ENCODE measurements at regions not wholly inside any gene's neighbourhood (a gene's known extent, or its start where the extent isn't known, plus 50 kb on each side); places are given as distances from the start of the nearest gene placed in this dataset.

GRCh38 chr6:15926256-15926655, 202.6 kb upstream of the MYLIP start:
- ChIA-PET POLR2A (no interaction called here), CTCF (no interaction called here)
- H3K4me3 ChIP-seq (ENCODE audit: low read depth, low read length) = no peak overlapping the region
- no peak for DNase-seq (ENCODE audit: low read depth, low spot score)
- TF ChIP-seq, protein P1, sequence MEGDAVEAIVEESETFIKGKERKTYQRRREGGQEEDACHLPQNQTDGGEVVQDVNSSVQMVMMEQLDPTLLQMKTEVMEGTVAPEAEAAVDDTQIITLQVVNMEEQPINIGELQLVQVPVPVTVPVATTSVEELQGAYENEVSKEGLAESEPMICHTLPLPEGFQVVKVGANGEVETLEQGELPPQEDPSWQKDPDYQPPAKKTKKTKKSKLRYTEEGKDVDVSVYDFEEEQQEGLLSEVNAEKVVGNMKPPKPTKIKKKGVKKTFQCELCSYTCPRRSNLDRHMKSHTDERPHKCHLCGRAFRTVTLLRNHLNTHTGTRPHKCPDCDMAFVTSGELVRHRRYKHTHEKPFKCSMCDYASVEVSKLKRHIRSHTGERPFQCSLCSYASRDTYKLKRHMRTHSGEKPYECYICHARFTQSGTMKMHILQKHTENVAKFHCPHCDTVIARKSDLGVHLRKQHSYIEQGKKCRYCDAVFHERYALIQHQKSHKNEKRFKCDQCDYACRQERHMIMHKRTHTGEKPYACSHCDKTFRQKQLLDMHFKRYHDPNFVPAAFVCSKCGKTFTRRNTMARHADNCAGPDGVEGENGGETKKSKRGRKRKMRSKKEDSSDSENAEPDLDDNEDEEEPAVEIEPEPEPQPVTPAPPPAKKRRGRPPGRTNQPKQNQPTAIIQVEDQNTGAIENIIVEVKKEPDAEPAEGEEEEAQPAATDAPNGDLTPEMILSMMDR (IDR thresholded peaks at IDR 0.05; ENCODE audit: insufficient read depth, low read length, missing control alignments) = no peak

DNA sequence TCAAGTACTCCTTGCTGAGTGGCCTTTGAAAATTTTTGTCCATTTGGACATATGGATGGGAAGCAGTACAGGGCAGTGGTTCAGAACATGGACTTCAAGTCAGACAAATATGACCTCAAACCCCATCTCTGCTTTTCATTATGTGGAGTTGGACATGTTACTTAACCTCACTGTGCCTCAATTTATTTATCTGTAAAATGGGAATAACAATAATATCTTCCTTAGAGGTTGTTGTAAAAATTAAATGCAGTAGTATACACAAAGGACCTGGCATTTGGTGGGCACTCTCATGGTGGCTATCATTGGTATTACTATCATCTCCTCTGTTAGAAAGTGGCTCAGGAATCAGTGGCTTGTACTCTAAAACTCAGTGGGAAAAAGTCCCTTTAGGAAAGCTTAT, 204.0 kb upstream of the MYLIP start:
- TF ChIP-seq, protein P1 (IDR thresholded peaks at IDR 0.05; ENCODE audit: insufficient read depth, low read length, missing control alignments) = no peak
- POLR2A ChIA-PET = no interaction called here
- CTCF ChIA-PET = no interaction called here
- no peak overlapping the region for H3K4me3 ChIP-seq (ENCODE audit: low read depth, low read length)
- DNase-seq (ENCODE audit: low read depth, low spot score) = no peak

- H3K4me3 ChIP-seq (ENCODE audit: low read depth, low read length) = no peak overlapping the region
- ChIA-PET POLR2A (no interaction called here), CTCF (no interaction called here)
- peak; percentile 75 for DNase-seq (ENCODE audit: low read depth, low spot score)
- TF ChIP-seq, protein P1 (IDR thresholded peaks at IDR 0.05; ENCODE audit: insufficient read depth, low read length, missing control alignments) = no peak
Observed at GRCh38 chr6:15922510-15923250, 206.2 kb upstream of the MYLIP start.

GRCh38 chr6:15921243-15921642, 207.6 kb upstream of the MYLIP start:
- no peak for DNase-seq (ENCODE audit: low read depth, low spot score)
- TF ChIP-seq, protein P1 (IDR thresholded peaks at IDR 0.05; ENCODE audit: insufficient read depth, low read length, missing control alignments) = no peak
- H3K4me3 ChIP-seq (ENCODE audit: low read depth, low read length) = no peak overlapping the region
- POLR2A ChIA-PET = no interaction called here
- CTCF ChIA-PET = no interaction called here

DNA sequence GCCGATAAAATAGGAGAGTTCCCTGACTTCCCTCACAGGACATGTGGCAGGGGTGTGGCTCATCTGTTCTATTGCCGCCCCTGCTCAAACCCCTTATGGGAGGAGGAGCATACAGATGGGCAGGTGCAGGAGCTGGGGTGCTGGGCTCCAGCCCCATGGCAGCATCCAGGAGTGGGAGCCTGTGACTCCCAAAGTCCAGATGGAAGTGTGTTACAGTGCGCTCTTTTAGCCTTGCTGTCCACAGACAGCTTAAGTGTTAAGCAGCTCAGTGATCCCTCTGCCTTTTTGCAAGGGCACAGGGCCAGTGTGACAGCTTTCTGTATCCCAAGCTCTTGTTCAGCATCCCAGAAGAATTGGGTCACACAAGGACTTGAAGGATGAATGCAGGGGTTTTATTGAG, 212.3 kb upstream of the MYLIP start:
- TF ChIP-seq, protein P1 (IDR thresholded peaks at IDR 0.05; ENCODE audit: insufficient read depth, low read length, missing control alignments) = no peak
- DNase-seq (ENCODE audit: low read depth, low spot score) = no peak
- POLR2A ChIA-PET = no interaction called here
- CTCF ChIA-PET = no interaction called here
- H3K4me3 ChIP-seq (ENCODE audit: low read depth, low read length) = no peak overlapping the region

DNA sequence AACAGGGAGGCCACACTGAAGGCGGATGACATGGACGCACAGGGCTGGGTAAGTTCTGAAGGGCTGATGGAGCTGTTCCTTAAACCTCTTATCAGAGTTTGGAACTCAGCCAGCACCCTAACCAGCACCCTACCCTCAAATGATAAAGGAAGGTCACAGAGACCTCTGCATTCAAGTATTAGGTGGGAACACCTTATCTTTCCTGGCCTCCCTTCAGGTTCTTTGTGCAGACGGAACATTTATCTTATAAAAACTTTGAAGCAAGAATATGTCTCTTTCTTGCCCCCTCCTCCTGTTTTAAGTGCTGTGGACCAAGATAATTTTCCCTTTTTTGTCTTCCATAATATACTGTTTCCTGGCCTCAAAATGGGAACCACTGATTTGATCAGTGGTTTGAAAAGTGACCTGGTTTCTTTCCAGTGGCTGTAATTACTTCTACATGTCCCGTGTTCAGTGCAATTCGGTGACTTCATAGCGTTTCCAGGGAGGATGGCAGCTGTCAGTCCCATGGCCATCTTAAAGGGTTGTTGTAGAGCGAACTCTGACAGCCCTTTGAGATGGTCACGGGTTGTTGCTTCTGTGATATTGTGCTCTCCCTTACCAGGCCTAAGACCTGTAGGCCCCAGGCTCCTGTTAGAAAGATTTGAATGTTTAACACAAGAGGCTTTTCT, 213.2 kb upstream of the MYLIP start:
- POLR2A ChIA-PET = no interaction called here
- TF ChIP-seq, protein P1 (IDR thresholded peaks at IDR 0.05; ENCODE audit: insufficient read depth, low read length, missing control alignments) = no peak

More for the DNA sequence above, 213.2 kb upstream of the MYLIP start:
- CTCF ChIA-PET = no interaction called here
- no peak overlapping the region for H3K4me3 ChIP-seq (ENCODE audit: low read depth, low read length)
- DNase-seq (ENCODE audit: low read depth, low spot score) = no peak

Measured in AG04449 (cell line).